ENCODE measurements at regions not wholly inside any gene's neighbourhood (a gene's known extent, or its start where the extent isn't known, plus 50 kb on each side); places are given as distances from the start of the nearest gene placed in this dataset.
"Not testable (repeated sequence)": the region's sequence is repeated elsewhere in the genome, so short reads cannot be mapped to it uniquely, and the experiment has no call there.

- no peak overlapping the region for H3K4me3 ChIP-seq (ENCODE audit: control extremely low read depth in 1 of 5, extremely low read depth in 1 of 5, insufficient read depth in 1 of 5, low read depth in 2 of 5, low read length in 4 of 5)
- Mint-ChIP-seq H3K4me3 (no peak overlapping the region), H3K27ac (no peak overlapping the region), H3K4me1 (no peaks in the 10 kb centered on the region), H3K9me3 (ENCODE audit: insufficient read depth) (no peaks in the 10 kb centered on the region), H3K27me3 (no peaks in the 10 kb centered on the region)
- H3K4me1 ChIP-seq (ENCODE audit: control insufficient read depth in 2 of 2, insufficient read depth in 2 of 2, low read length in 2 of 2) = no peaks in the 10 kb centered on the region
- H4K20me1 ChIP-seq (ENCODE audit: control insufficient read depth, insufficient read depth, low read length, poor library complexity, severe bottlenecking) = no peaks in the 10 kb centered on the region
- H3K4me2 ChIP-seq (replicated peaks; ENCODE audit: low read depth, low read length, poor library complexity, severe bottlenecking) = no peak overlapping the region
- TF ChIP-seq EZH2 (IDR thresholded peaks at IDR 0.05; ENCODE audit: borderline replicate concordance, insufficient read depth, low read depth, low read length, poor library complexity, severe bottlenecking) = no peak
- TF ChIP-seq, protein P1, sequence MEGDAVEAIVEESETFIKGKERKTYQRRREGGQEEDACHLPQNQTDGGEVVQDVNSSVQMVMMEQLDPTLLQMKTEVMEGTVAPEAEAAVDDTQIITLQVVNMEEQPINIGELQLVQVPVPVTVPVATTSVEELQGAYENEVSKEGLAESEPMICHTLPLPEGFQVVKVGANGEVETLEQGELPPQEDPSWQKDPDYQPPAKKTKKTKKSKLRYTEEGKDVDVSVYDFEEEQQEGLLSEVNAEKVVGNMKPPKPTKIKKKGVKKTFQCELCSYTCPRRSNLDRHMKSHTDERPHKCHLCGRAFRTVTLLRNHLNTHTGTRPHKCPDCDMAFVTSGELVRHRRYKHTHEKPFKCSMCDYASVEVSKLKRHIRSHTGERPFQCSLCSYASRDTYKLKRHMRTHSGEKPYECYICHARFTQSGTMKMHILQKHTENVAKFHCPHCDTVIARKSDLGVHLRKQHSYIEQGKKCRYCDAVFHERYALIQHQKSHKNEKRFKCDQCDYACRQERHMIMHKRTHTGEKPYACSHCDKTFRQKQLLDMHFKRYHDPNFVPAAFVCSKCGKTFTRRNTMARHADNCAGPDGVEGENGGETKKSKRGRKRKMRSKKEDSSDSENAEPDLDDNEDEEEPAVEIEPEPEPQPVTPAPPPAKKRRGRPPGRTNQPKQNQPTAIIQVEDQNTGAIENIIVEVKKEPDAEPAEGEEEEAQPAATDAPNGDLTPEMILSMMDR (IDR thresholded peaks at IDR 0.05) = no peak
- DNase-seq (no peak), ATAC-seq (ENCODE audit: low read depth) (no peak)
- CTCF ChIA-PET = no interaction called here
- H3K27me3 ChIP-seq (replicated peaks in 1 of 4; ENCODE audit: control extremely low read depth in 1 of 4, control insufficient read depth in 3 of 4, insufficient read depth in 4 of 4, low read length in 3 of 4) = no peaks in the 10 kb centered on the region
- H3K79me2 ChIP-seq (ENCODE audit: control insufficient read depth, insufficient read depth, low read length) = no peaks in the 10 kb centered on the region
- no peak overlapping the region for H2AFZ ChIP-seq (ENCODE audit: insufficient read depth, low read depth, low read length, poor library complexity, severe bottlenecking)
- POLR2A ChIA-PET = no interaction called here
- H3K9ac ChIP-seq (ENCODE audit: low read length) = no peak overlapping the region
- no peaks in the 10 kb centered on the region for H3K9me3 ChIP-seq (ENCODE audit: control extremely low read depth in 1 of 3, control insufficient read depth in 2 of 3, insufficient read depth in 1 of 3, low read length in 2 of 3)
- H3K27ac ChIP-seq (ENCODE audit: low read length in 2 of 2) = no peak overlapping the region
- intact Hi-C loops (cut with micrococcal nuclease) = no loop called here
- H3K36me3 ChIP-seq (replicated peaks in 1 of 2; ENCODE audit: control extremely low read depth in 1 of 2, control insufficient read depth in 1 of 2, extremely low read depth in 1 of 2, insufficient read depth in 2 of 2, low read length in 1 of 2) = no peaks in the 10 kb centered on the region
- whole genome bisulfite sequencing (ENCODE audit: insufficient coverage) = no CpG with 5 or more reads among the region's 1 CpG
These were observed 214.3 kb upstream of the PDE3A start for GRCh38 chr12:20154052-20154451.

DNA sequence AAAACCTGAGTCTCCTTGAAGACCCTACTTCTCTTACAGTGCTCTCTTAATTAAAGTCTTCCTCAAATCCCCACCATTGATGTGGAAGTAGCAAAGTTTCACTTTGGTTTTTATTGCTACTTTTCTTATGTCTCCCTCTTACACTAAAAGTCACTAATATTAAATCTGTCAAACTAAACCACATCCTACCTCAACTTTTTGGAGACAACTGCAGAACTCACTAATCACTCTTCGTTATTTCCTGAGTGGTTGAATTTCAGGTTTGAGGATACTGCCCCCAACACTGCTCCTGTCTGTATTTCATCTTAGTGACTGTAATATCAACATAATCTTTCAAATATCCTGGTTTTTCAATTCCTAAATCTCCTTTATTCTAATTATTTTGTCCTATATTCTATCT is 213.0 kb upstream of the PDE3A start:
- ChIA-PET CTCF (no interaction called here), POLR2A (no interaction called here)
- Mint-ChIP-seq H3K9me3 (ENCODE audit: insufficient read depth) (no peaks in the 10 kb centered on the region), H3K27me3 (no peaks in the 10 kb centered on the region), H3K4me1 (no peaks in the 10 kb centered on the region), H3K4me3 (no peak overlapping the region), H3K27ac (no peak overlapping the region)
- no peak overlapping the region for H3K4me3 ChIP-seq (ENCODE audit: control extremely low read depth in 1 of 5, extremely low read depth in 1 of 5, insufficient read depth in 1 of 5, low read depth in 2 of 5, low read length in 4 of 5)
- no peaks in the 10 kb centered on the region for H3K27me3 ChIP-seq (replicated peaks in 1 of 4; ENCODE audit: control extremely low read depth in 1 of 4, control insufficient read depth in 3 of 4, insufficient read depth in 4 of 4, low read length in 3 of 4)
- H3K9ac ChIP-seq (ENCODE audit: low read length) = no peak overlapping the region
- H4K20me1 ChIP-seq (ENCODE audit: control insufficient read depth, insufficient read depth, low read length, poor library complexity, severe bottlenecking) = no peaks in the 10 kb centered on the region
- H3K79me2 ChIP-seq (ENCODE audit: control insufficient read depth, insufficient read depth, low read length) = no peaks in the 10 kb centered on the region
- WGBS (ENCODE audit: insufficient coverage) = no CpG with 5 or more reads among the region's 1 CpG
- no peak overlapping the region for H3K27ac ChIP-seq (ENCODE audit: low read length in 2 of 2)
- H3K36me3 ChIP-seq (replicated peaks in 1 of 2; ENCODE audit: control extremely low read depth in 1 of 2, control insufficient read depth in 1 of 2, extremely low read depth in 1 of 2, insufficient read depth in 2 of 2, low read length in 1 of 2) = no peaks in the 10 kb centered on the region
- no peak overlapping the region for H2AFZ ChIP-seq (ENCODE audit: insufficient read depth, low read depth, low read length, poor library complexity, severe bottlenecking)
- no peaks in the 10 kb centered on the region for H3K4me1 ChIP-seq (ENCODE audit: control insufficient read depth in 2 of 2, insufficient read depth in 2 of 2, low read length in 2 of 2)
- H3K9me3 ChIP-seq (ENCODE audit: control extremely low read depth in 1 of 3, control insufficient read depth in 2 of 3, insufficient read depth in 1 of 3, low read length in 2 of 3) = no peaks in the 10 kb centered on the region
- ATAC-seq (ENCODE audit: low read depth) (no peak), DNase-seq (no peak)
- intact Hi-C loops (cut with micrococcal nuclease) = no loop called here
- H3K4me2 ChIP-seq (replicated peaks; ENCODE audit: low read depth, low read length, poor library complexity, severe bottlenecking) = no peak overlapping the region
- TF ChIP-seq, protein P1 (IDR thresholded peaks at IDR 0.05) = no peak
- no peak for TF ChIP-seq EZH2 (IDR thresholded peaks at IDR 0.05; ENCODE audit: borderline replicate concordance, insufficient read depth, low read depth, low read length, poor library complexity, severe bottlenecking)

DNA sequence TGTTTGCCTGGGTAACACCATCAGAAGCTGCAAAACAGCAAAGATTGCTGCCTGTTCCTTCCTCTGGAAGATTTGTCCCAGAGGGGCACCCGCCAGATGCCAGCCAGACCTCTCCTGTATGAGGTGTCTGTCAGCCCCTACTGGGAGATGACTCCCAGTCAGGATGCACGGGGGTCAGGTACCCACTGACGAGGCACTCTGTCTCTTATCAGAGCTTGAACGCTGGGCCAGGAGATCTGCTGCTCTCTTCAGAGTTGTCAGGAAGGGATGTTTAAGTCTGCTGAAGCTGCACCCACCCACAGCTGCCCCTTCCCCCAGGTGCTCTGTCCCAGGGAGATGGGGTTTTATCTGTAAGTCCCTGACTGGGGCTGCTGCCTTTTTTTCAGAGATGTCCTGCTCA is 207.4 kb upstream of the PDE3A start:
- H3K27ac ChIP-seq (ENCODE audit: low read length in 2 of 2); DNase-seq; ATAC-seq (ENCODE audit: low read depth); H3K79me2 ChIP-seq (ENCODE audit: control insufficient read depth, insufficient read depth, low read length); H3K4me1 ChIP-seq (ENCODE audit: control insufficient read depth in 2 of 2, insufficient read depth in 2 of 2, low read length in 2 of 2); POLR2A ChIA-PET; H3K4me3 ChIP-seq (ENCODE audit: control extremely low read depth in 1 of 5, extremely low read depth in 1 of 5, insufficient read depth in 1 of 5, low read depth in 2 of 5, low read length in 4 of 5); H3K36me3 ChIP-seq (replicated peaks in 1 of 2; ENCODE audit: control extremely low read depth in 1 of 2, control insufficient read depth in 1 of 2, extremely low read depth in 1 of 2, insufficient read depth in 2 of 2, low read length in 1 of 2); H3K9me3 ChIP-seq (ENCODE audit: control extremely low read depth in 1 of 3, control insufficient read depth in 2 of 3, insufficient read depth in 1 of 3, low read length in 2 of 3); H3K4me1 Mint-ChIP-seq; H3K27me3 ChIP-seq (replicated peaks in 1 of 4; ENCODE audit: control extremely low read depth in 1 of 4, control insufficient read depth in 3 of 4, insufficient read depth in 4 of 4, low read length in 3 of 4); CTCF ChIA-PET; H3K4me2 ChIP-seq (replicated peaks; ENCODE audit: low read depth, low read length, poor library complexity, severe bottlenecking); H4K20me1 ChIP-seq (ENCODE audit: control insufficient read depth, insufficient read depth, low read length, poor library complexity, severe bottlenecking); H3K9me3 Mint-ChIP-seq (ENCODE audit: insufficient read depth); H2AFZ ChIP-seq (ENCODE audit: insufficient read depth, low read depth, low read length, poor library complexity, severe bottlenecking); H3K4me3 Mint-ChIP-seq; intact Hi-C loops (cut with micrococcal nuclease); H3K27ac Mint-ChIP-seq; H3K27me3 Mint-ChIP-seq; H3K9ac ChIP-seq (ENCODE audit: low read length): not testable (repeated sequence)
- WGBS (ENCODE audit: insufficient coverage) = 90% methylated on average over 3 of the region's 4 CpGs

Data from B cell (primary cell).